Esophagus muscularis mucosa (tissue), 4 donors: ENCODE measurements at regions not wholly inside any gene's neighbourhood (a gene's known extent, or its start where the extent isn't known, plus 50 kb on each side); places are given as distances from the start of the nearest gene placed in this dataset.

Experiments
- DNase-seq: peaks from one replicate; pipeline ENCODE4 v3.0.0-alpha.2; 2017; ENCODE audit errors: extremely low spot score
- H3K27ac ChIP-seq, 4 donors: fragments of 200-600 bp; sonication (generic); replicated peaks in 1 of 4; 1 replicate in 3 of 4; 2 replicates in 1 of 4; pipeline ENCODE4 v1.5.1; 2016 to 2019; ENCODE audit warnings: mild to moderate bottlenecking in 1 of 4
- H3K27me3 ChIP-seq, 4 donors: fragments of 200-600 bp; sonication (generic); one replicate each; pipeline versions ENCODE4 v1.5.1 to v1.6.0; 2016 to 2019
- H3K36me3 ChIP-seq, 4 donors: fragments of 200-600 bp; sonication (generic); one replicate each; pipeline ENCODE4 v1.5.1; 2016 to 2019
- H3K4me1 ChIP-seq, 4 donors: fragments of 200-600 bp; sonication (generic); one replicate each; pipeline ENCODE4 v1.5.1; 2016 to 2019
- H3K4me3 ChIP-seq, 4 donors: fragments of 200-600 bp; sonication (generic); 1 replicate in 2 of 4; 2 replicates in 2 of 4; pipeline ENCODE4 v1.5.1; 2016 to 2019; ENCODE audit warnings: mild to moderate bottlenecking in 4 of 4, moderate library complexity in 1 of 4
- H3K9me3 ChIP-seq, 4 donors: fragments of 200-600 bp; sonication (generic); 1 replicate in 3 of 4; 2 replicates in 1 of 4; pipeline ENCODE4 v1.5.1; 2016 to 2019
- EP300 ChIP-seq: sonication (generic); formaldehyde crosslinking; IDR thresholded peaks from one replicate; pipeline ENCODE4 v1.6.1; 2017; ENCODE audit warnings: antibody characterized with exemption
- POLR2A ChIP-seq: fragments of 450-650 bp; IDR thresholded peaks from one replicate; pipeline ENCODE4 v1.6.1; 2017; ENCODE audit warnings: antibody characterized with exemption, moderate library complexity, mild to moderate bottlenecking, low read depth
- POLR2AphosphoS5 ChIP-seq, 2 donors: sonication (generic); formaldehyde crosslinking; IDR thresholded peaks; one replicate each; pipeline ENCODE4 v1.6.1; 2017; ENCODE audit warnings: antibody characterized with exemption in 2 of 2
- WGBS: methylation state at CpG from one replicate; pipeline ENCODE4 v1.1.5; 2018; 5-methylcytosine and 5-hydroxymethylcytosine counted together
- intact Hi-C: fragments of 100-400 bp; cut with DNase I; formaldehyde crosslinking; loops from one replicate; pipeline ENCODE4 v1.15.1; 2023
- TF ChIP-seq, protein P1 (sequence below), 3 experiments: fragments of 200-600 bp in 2 of 3; fragments of 450-650 bp in 1 of 3; sonication (generic) in 2 of 3; IDR thresholded peaks; one replicate each; pipeline ENCODE4 v1.5.1; 2017 to 2019; ENCODE audit warnings: antibody characterized with exemption in 3 of 3, mild to moderate bottlenecking in 2 of 3, moderate library complexity in 1 of 3

DNA sequence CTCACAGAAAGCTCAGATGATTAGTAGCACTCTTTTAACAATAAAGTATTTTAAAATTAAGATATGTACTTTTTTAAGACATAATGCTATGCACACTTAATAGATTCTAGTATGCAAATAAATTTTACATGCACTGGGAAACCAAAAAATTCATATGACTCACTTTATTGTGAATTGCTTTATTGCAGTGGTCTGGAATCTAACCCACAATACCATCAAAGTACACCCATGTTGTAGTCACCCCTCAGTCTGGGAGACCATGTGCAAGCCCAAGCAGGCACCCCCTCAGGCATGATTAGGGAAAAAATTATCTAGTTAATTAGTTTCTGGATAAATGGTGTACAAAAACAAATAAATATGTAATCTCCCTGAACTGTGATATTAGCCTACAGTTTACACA is 649.0 kb upstream of the HS6ST1 start:
- Histone ChIP-seq H3K27me3 (no peaks in the 10 kb centered on the region), H3K36me3 (no peaks in the 10 kb centered on the region), H3K27ac (no peak overlapping the region), H3K4me1 (no peaks in the 10 kb centered on the region), H3K9me3 (peaks cover 0 to 11% (median 10%) of the 10 kb centered on the region in 4 donors), H3K4me3 (no peak overlapping the region)
- TF ChIP-seq POLR2AphosphoS5 (IDR thresholded peaks at IDR 0.05) (no peak), EP300 (no peak), POLR2A (no peak)
- TF ChIP-seq, protein P1, sequence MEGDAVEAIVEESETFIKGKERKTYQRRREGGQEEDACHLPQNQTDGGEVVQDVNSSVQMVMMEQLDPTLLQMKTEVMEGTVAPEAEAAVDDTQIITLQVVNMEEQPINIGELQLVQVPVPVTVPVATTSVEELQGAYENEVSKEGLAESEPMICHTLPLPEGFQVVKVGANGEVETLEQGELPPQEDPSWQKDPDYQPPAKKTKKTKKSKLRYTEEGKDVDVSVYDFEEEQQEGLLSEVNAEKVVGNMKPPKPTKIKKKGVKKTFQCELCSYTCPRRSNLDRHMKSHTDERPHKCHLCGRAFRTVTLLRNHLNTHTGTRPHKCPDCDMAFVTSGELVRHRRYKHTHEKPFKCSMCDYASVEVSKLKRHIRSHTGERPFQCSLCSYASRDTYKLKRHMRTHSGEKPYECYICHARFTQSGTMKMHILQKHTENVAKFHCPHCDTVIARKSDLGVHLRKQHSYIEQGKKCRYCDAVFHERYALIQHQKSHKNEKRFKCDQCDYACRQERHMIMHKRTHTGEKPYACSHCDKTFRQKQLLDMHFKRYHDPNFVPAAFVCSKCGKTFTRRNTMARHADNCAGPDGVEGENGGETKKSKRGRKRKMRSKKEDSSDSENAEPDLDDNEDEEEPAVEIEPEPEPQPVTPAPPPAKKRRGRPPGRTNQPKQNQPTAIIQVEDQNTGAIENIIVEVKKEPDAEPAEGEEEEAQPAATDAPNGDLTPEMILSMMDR (IDR thresholded peaks at IDR 0.05) = no peak
- peak; percentile 7 for DNase-seq
- intact Hi-C loops = no loop called here

- H3K4me3 ChIP-seq = no peak overlapping the region
- intact Hi-C loops = no loop called here
- no peaks in the 10 kb centered on the region for H3K4me1 ChIP-seq
- TF ChIP-seq, protein P1 (IDR thresholded peaks at IDR 0.05) = no peak
- TF ChIP-seq POLR2A = no peak
- TF ChIP-seq EP300 = no peak
- no peak for TF ChIP-seq POLR2AphosphoS5 (IDR thresholded peaks at IDR 0.05)
- H3K27ac ChIP-seq = no peak overlapping the region
- no peak for DNase-seq
- H3K36me3 ChIP-seq = no peaks in the 10 kb centered on the region
- H3K27me3 ChIP-seq = no peaks in the 10 kb centered on the region
- no peaks in the 10 kb centered on the region for H3K9me3 ChIP-seq
Measured at GRCh38 chr2:128969374-128969773, 650.7 kb upstream of the HS6ST1 start.

DNA sequence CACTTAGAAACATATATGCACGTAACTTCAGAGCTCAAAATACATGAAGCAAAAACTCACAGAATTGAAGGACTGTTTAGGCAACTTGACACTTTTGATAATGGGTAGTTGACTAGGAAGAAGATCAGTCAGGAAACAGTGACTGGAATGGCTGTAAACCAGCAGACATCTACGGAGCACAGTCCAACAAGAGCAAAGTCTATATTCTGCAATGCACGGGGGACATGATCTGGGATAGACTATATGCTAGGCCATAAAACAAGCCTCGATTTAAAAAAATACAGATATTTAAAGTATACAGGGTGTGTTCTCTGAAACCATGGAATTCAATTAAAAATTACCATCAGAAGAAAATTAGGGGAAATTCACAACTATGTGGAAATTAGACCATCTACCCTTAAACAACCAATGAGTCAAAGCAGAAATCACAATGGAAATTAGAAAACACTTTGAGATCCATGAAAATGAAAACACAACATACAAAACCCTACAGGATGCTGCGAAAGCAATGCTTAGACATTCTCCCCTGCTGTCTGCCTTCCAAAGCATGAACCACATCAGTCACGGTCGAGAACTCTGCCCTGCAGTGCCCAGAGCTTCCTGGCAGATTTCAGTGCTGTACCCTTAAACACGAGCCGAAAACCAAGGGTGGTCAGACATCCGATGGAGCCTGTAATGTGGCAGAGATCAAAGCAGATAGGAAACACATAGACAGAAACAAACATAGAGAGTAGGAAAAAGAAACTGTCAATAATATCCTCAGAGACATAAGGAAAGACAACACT is 651.9 kb upstream of the HS6ST1 start:
- Histone ChIP-seq H3K4me1 (no peaks in the 10 kb centered on the region), H3K9me3 (no peaks in the 10 kb centered on the region), H3K27ac (no peak overlapping the region), H3K4me3 (no peak overlapping the region), H3K27me3 (no peaks in the 10 kb centered on the region), H3K36me3 (no peaks in the 10 kb centered on the region)
- WGBS = 65% methylated on average over 10 of the region's 10 CpGs
- TF ChIP-seq, protein P1 (IDR thresholded peaks at IDR 0.05) = no peak
- TF ChIP-seq POLR2AphosphoS5 (IDR thresholded peaks at IDR 0.05) (no peak), POLR2A (no peak), EP300 (no peak)
- DNase-seq = peak; percentile 70
- intact Hi-C loops = no loop called here

- 81% methylated on average over 4 of the region's 4 CpGs for WGBS
- intact Hi-C loops = no loop called here
- Histone ChIP-seq H3K36me3 (no peaks in the 10 kb centered on the region), H3K4me3 (no peak overlapping the region), H3K27ac (no peak overlapping the region), H3K4me1 (no peaks in the 10 kb centered on the region), H3K9me3 (no peaks in the 10 kb centered on the region), H3K27me3 (no peaks in the 10 kb centered on the region)
- peak; percentile 60 for DNase-seq
- TF ChIP-seq POLR2AphosphoS5 (IDR thresholded peaks at IDR 0.05) (no peak), POLR2A (no peak), EP300 (no peak)
- TF ChIP-seq, protein P1 (IDR thresholded peaks at IDR 0.05) = no peak
Measured at GRCh38 chr2:128973566-128973965, 654.9 kb upstream of the HS6ST1 start.

GRCh38 chr2:128978212-128978611 is 659.5 kb upstream of the HS6ST1 start:
- intact Hi-C loops = no loop called here

More at GRCh38 chr2:128978212-128978611, 659.5 kb upstream of the HS6ST1 start:
- H3K27ac ChIP-seq = no peak overlapping the region
- H3K4me1 ChIP-seq = no peaks in the 10 kb centered on the region
- no peaks in the 10 kb centered on the region for H3K27me3 ChIP-seq
- TF ChIP-seq, protein P1 (IDR thresholded peaks at IDR 0.05) = no peak
- TF ChIP-seq POLR2AphosphoS5 (IDR thresholded peaks at IDR 0.05) (no peak), EP300 (no peak), POLR2A (no peak)
- H3K36me3 ChIP-seq = no peaks in the 10 kb centered on the region
- no peaks in the 10 kb centered on the region for H3K9me3 ChIP-seq
- H3K4me3 ChIP-seq = no peak overlapping the region
- 45% methylated on average over 5 of the region's 5 CpGs for WGBS
- DNase-seq = no peak
